HEK293 (cell line): ENCODE measurements at regions not wholly inside any gene's neighbourhood (a gene's known extent, or its start where the extent isn't known, plus 50 kb on each side); places are given as distances from the start of the nearest gene placed in this dataset.

Experiments
- CTCF ChIA-PET: fragments of 350-600 bp; formaldehyde crosslinking; extraction: SDS; loops from one replicate; lab custom pipeline; 2021; ENCODE audit warnings: antibody characterized with exemption; lab: Yijun Ruan, JAX
- POLR2A ChIA-PET: fragments of 300-600 bp; formaldehyde crosslinking; extraction: SDS; loops from one replicate; lab custom pipeline; 2020; ENCODE audit warnings: antibody characterized with exemption, inconsistent platforms; lab: Yijun Ruan, JAX
- H3K27ac ChIP-seq: fragments of 200-500 bp; sonication (Bioruptor generic); 2 replicates; pipeline ENCODE4 v1.5.1; 2014; ENCODE audit warnings: low read depth, low read length, control low read depth, inconsistent platforms; ENCODE audit errors: extremely low read depth
- H3K36me3 ChIP-seq, 2 experiments: fragments of 200-500 bp in 1 of 2; sonication (Bioruptor generic) in 1 of 2; 1 replicate in 1 of 2; 2 replicates in 1 of 2; pipeline ENCODE4 v1.5.1; 2014 to 2017; ENCODE audit warnings: inconsistent platforms in 2 of 2, low read length in 2 of 2; ENCODE audit not compliant: control insufficient read depth in 2 of 2, insufficient read depth in 1 of 2
- H3K4me1 ChIP-seq: fragments of 200-500 bp; sonication (Bioruptor generic); 2 replicates; pipeline ENCODE4 v1.5.1; 2014; ENCODE audit warnings: mild to moderate bottlenecking, low read length, inconsistent platforms; ENCODE audit not compliant: control insufficient read depth, insufficient read depth
- H3K4me3 ChIP-seq: 2 replicates; pipeline ENCODE4 v1.5.1; 2011; ENCODE audit warnings: low read depth, mild to moderate bottlenecking, control low read depth, low read length, moderate library complexity
- H3K9me3 ChIP-seq: fragments of 200-500 bp; sonication (Bioruptor generic); 2 replicates; pipeline ENCODE4 v1.5.1; 2014; ENCODE audit warnings: low read depth, low read length, inconsistent platforms; ENCODE audit not compliant: control insufficient read depth, insufficient read depth
- EGR2 ChIP-seq: fragments of 450-650 bp; formaldehyde crosslinking; IDR thresholded peaks from 2 replicates; pipeline ENCODE4 v1.5.1; 2016; ENCODE audit warnings: low read depth, missing biosample characterization, missing genetic modification characterization
- HOXA7 ChIP-seq: sonication (generic); formaldehyde crosslinking; IDR thresholded peaks from 2 replicates; pipeline ENCODE4 v1.8.1; 2022; ENCODE audit warnings: missing genetic modification reagents, borderline replicate concordance
- RBAK ChIP-seq: fragments of 450-650 bp; formaldehyde crosslinking; IDR thresholded peaks from 2 replicates; pipeline ENCODE4 v1.5.1; 2016; ENCODE audit warnings: missing biosample characterization, missing genetic modification characterization
- SP3 ChIP-seq: fragments of 450-650 bp; formaldehyde crosslinking; IDR thresholded peaks from 2 replicates; pipeline ENCODE4 v1.5.1; 2016; ENCODE audit warnings: missing biosample characterization, missing genetic modification characterization
- TRIM28 ChIP-seq: IDR thresholded peaks from 2 replicates; pipeline ENCODE4 v1.6.1; 2011; ENCODE audit warnings: low read length, control low read depth, borderline replicate concordance
- ZBTB20 ChIP-seq: fragments of 450-650 bp; formaldehyde crosslinking; IDR thresholded peaks from 2 replicates; pipeline ENCODE4 v1.5.1; 2016; ENCODE audit warnings: missing biosample characterization, missing genetic modification characterization
- ZFP69B ChIP-seq: fragments of 450-650 bp; formaldehyde crosslinking; IDR thresholded peaks from 2 replicates; pipeline ENCODE4 v1.5.1; 2016; ENCODE audit warnings: missing biosample characterization, missing genetic modification characterization
- ZNF2 ChIP-seq: fragments of 450-650 bp; formaldehyde crosslinking; IDR thresholded peaks from 2 replicates; pipeline ENCODE4 v1.5.1; 2016; ENCODE audit warnings: missing biosample characterization, missing genetic modification characterization
- ZNF239 ChIP-seq: fragments of 450-650 bp; formaldehyde crosslinking; IDR thresholded peaks from 2 replicates; pipeline ENCODE4 v1.5.1; 2016; ENCODE audit warnings: missing biosample characterization, missing genetic modification characterization
- ZNF274 ChIP-seq, 2 experiments: fragments of 200-500 bp in 1 of 2; fragments of 450-650 bp in 1 of 2; sonication (Bioruptor generic) in 1 of 2; formaldehyde crosslinking in 1 of 2; IDR thresholded peaks; 2 replicates each; pipeline versions ENCODE4 v1.5.1 to v1.6.1; 2014 to 2016; ENCODE audit warnings: borderline replicate concordance in 1 of 2, inconsistent platforms in 1 of 2, low read length in 1 of 2, missing biosample characterization in 1 of 2, missing genetic modification characterization in 1 of 2
- ZNF302 ChIP-seq: fragments of 450-650 bp; formaldehyde crosslinking; IDR thresholded peaks from 2 replicates; pipeline ENCODE4 v1.5.1; 2016; ENCODE audit warnings: missing biosample characterization, missing genetic modification characterization, low read depth
- ZNF416 ChIP-seq: fragments of 450-650 bp; formaldehyde crosslinking; IDR thresholded peaks from 2 replicates; pipeline ENCODE4 v1.5.1; 2016; ENCODE audit warnings: missing biosample characterization, missing genetic modification characterization
- ZNF48 ChIP-seq: fragments of 450-650 bp; formaldehyde crosslinking; IDR thresholded peaks from 2 replicates; pipeline ENCODE4 v1.5.1; 2016; ENCODE audit warnings: missing biosample characterization, missing genetic modification characterization
- ZNF623 ChIP-seq: fragments of 450-650 bp; formaldehyde crosslinking; IDR thresholded peaks from 2 replicates; pipeline ENCODE4 v1.5.1; 2016; ENCODE audit warnings: missing biosample characterization, missing genetic modification characterization
- ZNF677 ChIP-seq: fragments of 450-650 bp; IDR thresholded peaks from 2 replicates; pipeline ENCODE4 v1.5.0; 2018; ENCODE audit warnings: missing biosample characterization, mild to moderate bottlenecking, missing genetic modification characterization, moderate library complexity
- TF ChIP-seq, protein P1 (sequence below): fragments of 450-650 bp; formaldehyde crosslinking; IDR thresholded peaks from 2 replicates; pipeline ENCODE4 v1.5.1; 2016; ENCODE audit warnings: missing biosample characterization, missing genetic modification characterization
- TF ChIP-seq, protein P2 (sequence below): fragments of 450-650 bp; formaldehyde crosslinking; IDR thresholded peaks from 2 replicates; pipeline ENCODE4; 2016; ENCODE audit warnings: missing biosample characterization, missing genetic modification characterization
- TF ChIP-seq, protein P3 (sequence below): fragments of 450-650 bp; formaldehyde crosslinking; IDR thresholded peaks from 2 replicates; pipeline ENCODE4 v1.5.1; 2016; ENCODE audit warnings: missing biosample characterization, missing genetic modification characterization
- TF ChIP-seq, protein P4 (sequence below): IDR thresholded peaks from 2 replicates; pipeline ENCODE4 v1.6.1; 2011; ENCODE audit warnings: mild to moderate bottlenecking, low read depth, low read length, borderline replicate concordance
- TF ChIP-seq, protein P5 (sequence below): fragments of 450-650 bp; formaldehyde crosslinking; IDR thresholded peaks from 2 replicates; pipeline ENCODE4 v1.5.1; 2016; ENCODE audit warnings: missing biosample characterization, missing genetic modification characterization
- TF ChIP-seq, protein P6 (sequence below): fragments of 450-650 bp; formaldehyde crosslinking; IDR thresholded peaks from 2 replicates; pipeline ENCODE4 v1.5.1; 2016; ENCODE audit warnings: missing biosample characterization, missing genetic modification characterization, borderline replicate concordance
- TF ChIP-seq, protein P7 (sequence below): fragments of 450-650 bp; formaldehyde crosslinking; IDR thresholded peaks from 2 replicates; pipeline ENCODE4 v1.5.1; 2017; ENCODE audit warnings: missing biosample characterization, mild to moderate bottlenecking, missing genetic modification characterization, moderate library complexity

DNA sequence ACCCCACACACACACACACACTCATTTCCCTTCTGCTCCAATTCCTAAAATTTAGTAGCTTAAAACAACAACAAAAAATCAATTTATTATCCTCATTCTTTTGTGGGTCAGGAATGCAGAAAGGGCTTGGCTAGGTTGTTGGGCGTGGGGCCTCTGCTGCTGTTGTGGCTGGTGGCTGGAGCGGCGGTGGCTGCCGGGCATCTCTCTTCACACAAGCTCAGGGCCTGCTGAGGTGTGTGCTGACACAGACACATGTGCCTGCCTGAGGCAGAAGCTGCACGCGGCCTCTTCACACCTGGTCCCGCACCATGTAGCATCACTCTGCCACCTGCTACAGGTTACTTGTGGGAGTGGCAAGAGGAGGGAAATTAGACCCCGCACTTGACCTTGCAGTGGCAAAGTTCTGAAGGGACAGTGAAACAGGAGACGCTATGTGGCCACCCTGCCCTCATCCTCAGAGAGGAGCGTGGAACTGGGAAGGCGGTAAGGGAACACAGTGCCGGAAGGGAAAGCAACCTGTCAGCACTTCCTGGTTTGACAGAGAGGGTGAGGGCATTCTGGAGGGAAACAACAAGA is 64.0 kb upstream of the PRR20G start:
- ChIA-PET POLR2A (no interaction called here), CTCF (interaction anchor here (1.0 kb wide), 1 partner anchor 104 kb away, joined by 5 read pairs; no protein-coding TSS in a partner anchor)
- no peak overlapping the region for H3K4me3 ChIP-seq
- H3K36me3 ChIP-seq: no peaks in the 10 kb centered on the region
- TF ChIP-seq, protein P1, sequence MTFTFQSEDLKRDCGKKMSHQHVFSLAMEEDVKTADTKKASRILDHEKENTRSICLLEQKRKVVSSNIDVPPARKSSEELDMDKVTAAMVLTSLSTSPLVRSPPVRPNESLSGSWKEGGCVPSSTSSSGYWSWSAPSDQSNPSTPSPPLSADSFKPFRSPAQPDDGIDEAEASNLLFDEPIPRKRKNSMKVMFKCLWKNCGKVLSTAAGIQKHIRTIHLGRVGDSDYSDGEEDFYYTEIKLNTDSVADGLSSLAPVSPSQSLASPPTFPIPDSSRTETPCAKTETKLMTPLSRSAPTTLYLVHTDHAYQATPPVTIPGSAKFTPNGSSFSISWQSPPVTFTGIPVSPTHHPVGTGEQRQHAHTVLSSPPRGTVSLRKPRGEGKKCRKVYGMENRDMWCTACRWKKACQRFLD (tag by site-specific recombination): no peak
- TF ChIP-seq, protein P2, sequence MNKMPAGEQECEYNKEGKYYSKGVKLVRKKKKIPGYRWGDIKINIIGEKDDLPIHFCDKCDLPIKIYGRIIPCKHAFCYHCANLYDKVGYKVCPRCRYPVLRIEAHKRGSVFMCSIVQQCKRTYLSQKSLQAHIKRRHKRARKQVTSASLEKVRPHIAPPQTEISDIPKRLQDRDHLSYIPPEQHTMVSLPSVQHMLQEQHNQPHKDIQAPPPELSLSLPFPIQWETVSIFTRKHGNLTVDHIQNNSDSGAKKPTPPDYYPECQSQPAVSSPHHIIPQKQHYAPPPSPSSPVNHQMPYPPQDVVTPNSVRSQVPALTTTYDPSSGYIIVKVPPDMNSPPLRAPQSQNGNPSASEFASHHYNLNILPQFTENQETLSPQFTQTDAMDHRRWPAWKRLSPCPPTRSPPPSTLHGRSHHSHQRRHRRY (tag by site-specific recombination): no peak
- TF ChIP-seq ZBTB20 (no peak), ZFP69B (tag by site-specific recombination) (no peak), ZNF677 (tag by site-specific recombination) (no peak), ZNF416 (tag by site-specific recombination) (no peak), ZNF48 (tag by site-specific recombination) (no peak), RBAK (tag by site-specific recombination) (no peak), HOXA7 (CRISPR knock-in tag) (no peak), ZNF302 (tag by site-specific recombination) (no peak)
- TF ChIP-seq, protein P3, sequence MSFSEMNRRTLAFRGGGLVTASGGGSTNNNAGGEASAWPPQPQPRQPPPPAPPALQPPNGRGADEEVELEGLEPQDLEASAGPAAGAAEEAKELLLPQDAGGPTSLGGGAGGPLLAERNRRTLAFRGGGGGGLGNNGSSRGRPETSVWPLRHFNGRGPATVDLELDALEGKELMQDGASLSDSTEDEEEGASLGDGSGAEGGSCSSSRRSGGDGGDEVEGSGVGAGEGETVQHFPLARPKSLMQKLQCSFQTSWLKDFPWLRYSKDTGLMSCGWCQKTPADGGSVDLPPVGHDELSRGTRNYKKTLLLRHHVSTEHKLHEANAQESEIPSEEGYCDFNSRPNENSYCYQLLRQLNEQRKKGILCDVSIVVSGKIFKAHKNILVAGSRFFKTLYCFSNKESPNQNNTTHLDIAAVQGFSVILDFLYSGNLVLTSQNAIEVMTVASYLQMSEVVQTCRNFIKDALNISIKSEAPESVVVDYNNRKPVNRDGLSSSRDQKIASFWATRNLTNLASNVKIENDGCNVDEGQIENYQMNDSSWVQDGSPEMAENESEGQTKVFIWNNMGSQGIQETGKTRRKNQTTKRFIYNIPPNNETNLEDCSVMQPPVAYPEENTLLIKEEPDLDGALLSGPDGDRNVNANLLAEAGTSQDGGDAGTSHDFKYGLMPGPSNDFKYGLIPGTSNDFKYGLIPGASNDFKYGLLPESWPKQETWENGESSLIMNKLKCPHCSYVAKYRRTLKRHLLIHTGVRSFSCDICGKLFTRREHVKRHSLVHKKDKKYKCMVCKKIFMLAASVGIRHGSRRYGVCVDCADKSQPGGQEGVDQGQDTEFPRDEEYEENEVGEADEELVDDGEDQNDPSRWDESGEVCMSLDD (tag by site-specific recombination): no peak
- TF ChIP-seq, protein P4, sequence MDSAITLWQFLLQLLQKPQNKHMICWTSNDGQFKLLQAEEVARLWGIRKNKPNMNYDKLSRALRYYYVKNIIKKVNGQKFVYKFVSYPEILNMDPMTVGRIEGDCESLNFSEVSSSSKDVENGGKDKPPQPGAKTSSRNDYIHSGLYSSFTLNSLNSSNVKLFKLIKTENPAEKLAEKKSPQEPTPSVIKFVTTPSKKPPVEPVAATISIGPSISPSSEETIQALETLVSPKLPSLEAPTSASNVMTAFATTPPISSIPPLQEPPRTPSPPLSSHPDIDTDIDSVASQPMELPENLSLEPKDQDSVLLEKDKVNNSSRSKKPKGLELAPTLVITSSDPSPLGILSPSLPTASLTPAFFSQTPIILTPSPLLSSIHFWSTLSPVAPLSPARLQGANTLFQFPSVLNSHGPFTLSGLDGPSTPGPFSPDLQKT: no peak
- no peak overlapping the region for H3K27ac ChIP-seq
- no peaks in the 10 kb centered on the region for H3K9me3 ChIP-seq
- no peaks in the 10 kb centered on the region for H3K4me1 ChIP-seq

DNA sequence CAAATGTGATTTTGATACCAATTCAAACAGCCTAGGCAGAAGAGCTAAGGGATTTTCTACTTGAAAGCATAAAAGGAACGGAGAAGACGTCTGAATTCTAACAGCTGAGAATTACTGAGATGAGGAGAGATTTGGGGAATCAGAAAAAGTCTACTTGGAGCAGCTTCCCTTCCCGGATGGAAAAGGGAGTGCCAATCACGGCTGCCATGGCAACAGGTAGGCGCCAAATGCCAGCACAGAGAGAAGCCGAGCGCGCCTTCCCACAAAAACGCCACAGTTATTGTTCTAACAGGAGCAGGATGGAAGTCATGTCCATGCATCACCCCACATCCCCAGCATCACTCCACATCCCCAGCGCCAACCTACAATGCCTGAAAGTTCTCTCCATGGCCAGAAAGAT is 63.5 kb upstream of the PRR20G start:
- ChIA-PET POLR2A (no interaction called here), CTCF (interaction anchor here (1.0 kb wide), 1 partner anchor 104 kb away, joined by 5 read pairs; no protein-coding TSS in a partner anchor)
- Histone ChIP-seq H3K27ac (no peak overlapping the region), H3K36me3 (no peaks in the 10 kb centered on the region), H3K4me1 (no peaks in the 10 kb centered on the region), H3K4me3 (no peak overlapping the region), H3K9me3 (no peaks in the 10 kb centered on the region)
- TF ChIP-seq, protein P5, sequence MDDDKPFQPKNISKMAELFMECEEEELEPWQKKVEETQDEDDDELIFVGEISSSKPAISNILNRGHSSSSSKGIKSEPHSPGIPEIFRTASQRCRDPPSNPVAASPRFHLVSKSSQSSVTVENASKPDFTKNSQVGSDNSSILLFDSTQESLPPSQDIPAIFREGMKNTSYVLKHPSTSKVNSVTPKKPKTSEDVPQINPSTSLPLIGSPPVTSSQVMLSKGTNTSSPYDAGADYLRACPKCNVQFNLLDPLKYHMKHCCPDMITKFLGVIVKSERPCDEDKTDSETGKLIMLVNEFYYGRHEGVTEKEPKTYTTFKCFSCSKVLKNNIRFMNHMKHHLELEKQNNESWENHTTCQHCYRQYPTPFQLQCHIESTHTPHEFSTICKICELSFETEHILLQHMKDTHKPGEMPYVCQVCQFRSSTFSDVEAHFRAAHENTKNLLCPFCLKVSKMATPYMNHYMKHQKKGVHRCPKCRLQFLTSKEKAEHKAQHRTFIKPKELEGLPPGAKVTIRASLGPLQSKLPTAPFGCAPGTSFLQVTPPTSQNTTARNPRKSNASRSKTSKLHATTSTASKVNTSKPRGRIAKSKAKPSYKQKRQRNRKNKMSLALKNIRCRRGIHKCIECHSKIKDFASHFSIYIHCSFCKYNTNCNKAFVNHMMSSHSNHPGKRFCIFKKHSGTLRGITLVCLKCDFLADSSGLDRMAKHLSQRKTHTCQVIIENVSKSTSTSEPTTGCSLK: no peak
- TF ChIP-seq TRIM28 (no peak), ZNF2 (tag by site-specific recombination) (no peak), ZNF239 (tag by site-specific recombination) (no peak), ZNF274 (IDR thresholded peaks at IDR 0.05; ENCODE audit: low read length) (no peak), ZNF274 (tag by site-specific recombination; IDR thresholded peaks at IDR 0.05; ENCODE audit: borderline replicate concordance) (no peak), ZNF623 (tag by site-specific recombination) (no peak), EGR2 (tag by site-specific recombination) (no peak), SP3 (no peak)
- TF ChIP-seq, protein P6, sequence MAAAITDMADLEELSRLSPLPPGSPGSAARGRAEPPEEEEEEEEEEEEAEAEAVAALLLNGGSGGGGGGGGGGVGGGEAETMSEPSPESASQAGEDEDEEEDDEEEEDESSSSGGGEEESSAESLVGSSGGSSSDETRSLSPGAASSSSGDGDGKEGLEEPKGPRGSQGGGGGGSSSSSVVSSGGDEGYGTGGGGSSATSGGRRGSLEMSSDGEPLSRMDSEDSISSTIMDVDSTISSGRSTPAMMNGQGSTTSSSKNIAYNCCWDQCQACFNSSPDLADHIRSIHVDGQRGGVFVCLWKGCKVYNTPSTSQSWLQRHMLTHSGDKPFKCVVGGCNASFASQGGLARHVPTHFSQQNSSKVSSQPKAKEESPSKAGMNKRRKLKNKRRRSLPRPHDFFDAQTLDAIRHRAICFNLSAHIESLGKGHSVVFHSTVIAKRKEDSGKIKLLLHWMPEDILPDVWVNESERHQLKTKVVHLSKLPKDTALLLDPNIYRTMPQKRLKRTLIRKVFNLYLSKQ (tag by site-specific recombination): no peak
- TF ChIP-seq, protein P7, sequence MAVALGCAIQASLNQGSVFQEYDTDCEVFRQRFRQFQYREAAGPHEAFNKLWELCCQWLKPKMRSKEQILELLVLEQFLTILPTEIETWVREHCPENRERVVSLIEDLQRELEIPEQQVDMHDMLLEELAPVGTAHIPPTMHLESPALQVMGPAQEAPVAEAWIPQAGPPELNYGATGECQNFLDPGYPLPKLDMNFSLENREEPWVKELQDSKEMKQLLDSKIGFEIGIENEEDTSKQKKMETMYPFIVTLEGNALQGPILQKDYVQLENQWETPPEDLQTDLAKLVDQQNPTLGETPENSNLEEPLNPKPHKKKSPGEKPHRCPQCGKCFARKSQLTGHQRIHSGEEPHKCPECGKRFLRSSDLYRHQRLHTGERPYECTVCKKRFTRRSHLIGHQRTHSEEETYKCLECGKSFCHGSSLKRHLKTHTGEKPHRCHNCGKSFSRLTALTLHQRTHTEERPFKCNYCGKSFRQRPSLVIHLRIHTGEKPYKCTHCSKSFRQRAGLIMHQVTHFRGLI (tag by site-specific recombination): no peak
